ENCODE measurements at regions not wholly inside any gene's neighbourhood (a gene's known extent, or its start where the extent isn't known, plus 50 kb on each side); places are given as distances from the start of the nearest gene placed in this dataset.

DNA sequence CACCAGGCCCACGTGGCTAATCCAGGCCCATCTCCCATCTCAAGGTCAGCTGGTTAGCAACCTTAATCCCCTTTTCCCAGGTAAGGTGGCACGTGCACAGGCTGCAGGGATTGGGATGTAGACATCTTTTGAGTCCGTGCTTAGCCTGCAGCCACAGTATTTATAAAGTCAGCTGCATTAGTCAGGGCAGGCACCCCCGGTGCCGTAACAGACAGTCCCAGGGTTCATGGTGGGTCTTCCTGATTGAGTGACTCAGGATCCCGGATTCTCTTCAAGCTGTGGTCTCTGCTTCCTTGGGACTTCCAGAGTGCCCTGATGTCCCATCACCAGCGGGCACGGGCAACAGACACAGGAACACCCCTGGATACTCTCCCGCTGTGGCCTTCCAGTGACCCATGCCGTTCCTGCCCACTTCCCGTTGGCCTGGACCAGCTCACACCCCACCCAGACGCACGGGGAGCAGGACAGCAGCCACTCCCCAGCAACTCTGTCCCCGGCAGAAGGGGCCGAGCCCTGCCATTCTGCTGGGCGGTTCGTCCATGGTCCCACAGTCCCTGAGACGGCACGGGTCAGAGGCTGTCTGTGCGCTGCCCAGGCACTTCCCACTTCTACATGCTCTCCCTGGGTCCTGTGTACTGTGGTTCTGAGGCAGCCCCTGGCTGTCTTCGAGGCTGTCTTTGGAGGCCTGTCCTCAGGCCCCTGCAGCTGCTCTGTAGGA is 248.6 kb upstream of the GSE1 start:
- no peak for DNase-seq

DNA sequence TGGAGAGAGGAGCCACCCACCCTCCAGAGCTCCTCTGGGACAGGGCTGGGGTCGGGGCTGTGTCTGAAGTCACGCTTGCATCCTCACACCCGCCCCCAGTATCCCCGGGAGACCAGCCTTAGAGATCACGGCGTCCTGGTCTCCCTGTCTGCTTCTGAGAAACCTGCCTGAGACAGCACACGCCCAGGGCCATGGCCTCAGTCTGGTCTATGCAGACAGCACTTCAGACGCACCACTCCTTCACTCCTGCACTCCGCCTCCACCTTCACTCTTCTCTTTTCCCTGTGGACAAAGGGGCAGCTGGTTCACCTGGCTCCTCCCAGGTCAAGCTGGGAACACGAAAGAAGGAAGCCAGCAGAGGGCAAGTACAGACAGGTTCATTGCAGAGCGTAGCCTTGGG is 248.0 kb upstream of the GSE1 start:
- DNase-seq = no peak

DNA sequence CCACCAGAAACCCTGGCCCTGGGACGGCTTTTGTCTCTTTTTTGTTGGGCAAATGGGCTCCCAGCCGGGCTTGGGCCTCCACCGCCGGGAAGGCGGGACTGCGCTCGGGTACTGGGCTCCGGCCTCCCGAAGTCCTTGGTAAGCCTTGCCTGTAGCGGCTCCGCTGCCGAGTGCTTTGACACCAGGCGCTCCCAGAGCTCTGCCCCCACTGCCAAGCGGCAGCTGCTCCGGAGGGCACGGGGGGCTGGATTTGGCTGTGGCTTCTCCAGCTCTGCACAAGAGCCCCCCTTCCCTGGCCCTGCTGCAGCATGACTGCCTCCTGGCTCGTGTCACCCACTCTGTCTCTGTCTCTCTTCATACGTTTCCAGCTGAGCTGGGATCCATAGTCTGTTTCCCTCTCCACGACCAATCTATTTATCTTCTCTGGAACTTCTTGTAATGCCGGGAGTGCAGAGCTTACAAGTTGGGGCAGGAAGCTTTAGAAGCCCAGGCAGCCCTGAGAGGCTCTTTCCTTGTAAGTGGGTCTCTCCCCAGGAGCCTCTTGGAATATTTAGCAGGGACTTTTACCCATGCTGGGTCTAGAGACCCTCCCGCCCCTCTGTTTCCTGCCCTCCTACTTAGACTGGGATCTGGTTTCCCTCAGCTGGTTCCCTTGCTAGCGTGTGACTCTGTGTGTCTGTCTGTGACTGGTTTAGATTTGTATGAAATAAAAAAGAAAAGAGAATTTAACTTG is 246.9 kb upstream of the GSE1 start:
- DNase-seq = no peak

DNA sequence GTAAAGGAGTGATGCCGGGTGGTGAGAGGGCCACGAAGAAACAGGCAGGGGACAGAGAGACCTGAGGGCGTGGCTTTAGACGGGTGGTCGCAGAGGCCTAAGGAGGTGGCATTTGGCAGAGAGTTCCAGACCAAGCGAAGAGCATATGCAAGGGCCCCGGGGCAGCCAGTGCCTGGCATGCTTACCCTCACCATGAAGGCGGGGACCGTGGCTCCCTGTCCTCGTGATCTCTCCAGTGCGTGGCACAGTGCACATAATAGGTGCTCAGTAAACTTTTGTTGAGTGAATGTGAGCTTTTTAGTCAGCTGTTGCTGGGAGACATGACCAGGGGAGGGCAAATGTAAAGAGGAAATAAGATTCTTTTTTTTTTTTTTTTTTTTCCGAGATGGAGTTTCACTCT is 245.6 kb upstream of the GSE1 start:
- no peak for DNase-seq

DNA sequence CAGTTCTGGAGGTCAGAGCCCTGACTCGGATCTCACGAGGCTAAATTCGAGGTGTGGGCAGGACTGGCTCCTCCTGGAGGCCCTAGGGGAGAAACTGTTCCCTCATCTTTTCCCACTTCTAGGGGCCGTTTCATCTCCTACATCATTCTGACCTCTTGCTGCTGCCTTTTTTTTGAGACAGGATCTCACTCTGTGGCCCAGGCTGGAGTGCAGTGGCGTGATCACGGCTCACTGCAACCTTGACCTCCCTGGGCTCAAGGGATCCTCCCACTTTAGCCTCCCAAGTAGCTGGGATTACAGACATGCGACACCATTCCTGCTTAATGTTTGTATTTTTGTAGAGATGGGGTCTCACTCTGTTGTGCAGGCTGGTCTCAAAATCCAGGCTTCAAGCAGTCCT is 244.1 kb upstream of the GSE1 start:
- DNase-seq = no peak

DNA sequence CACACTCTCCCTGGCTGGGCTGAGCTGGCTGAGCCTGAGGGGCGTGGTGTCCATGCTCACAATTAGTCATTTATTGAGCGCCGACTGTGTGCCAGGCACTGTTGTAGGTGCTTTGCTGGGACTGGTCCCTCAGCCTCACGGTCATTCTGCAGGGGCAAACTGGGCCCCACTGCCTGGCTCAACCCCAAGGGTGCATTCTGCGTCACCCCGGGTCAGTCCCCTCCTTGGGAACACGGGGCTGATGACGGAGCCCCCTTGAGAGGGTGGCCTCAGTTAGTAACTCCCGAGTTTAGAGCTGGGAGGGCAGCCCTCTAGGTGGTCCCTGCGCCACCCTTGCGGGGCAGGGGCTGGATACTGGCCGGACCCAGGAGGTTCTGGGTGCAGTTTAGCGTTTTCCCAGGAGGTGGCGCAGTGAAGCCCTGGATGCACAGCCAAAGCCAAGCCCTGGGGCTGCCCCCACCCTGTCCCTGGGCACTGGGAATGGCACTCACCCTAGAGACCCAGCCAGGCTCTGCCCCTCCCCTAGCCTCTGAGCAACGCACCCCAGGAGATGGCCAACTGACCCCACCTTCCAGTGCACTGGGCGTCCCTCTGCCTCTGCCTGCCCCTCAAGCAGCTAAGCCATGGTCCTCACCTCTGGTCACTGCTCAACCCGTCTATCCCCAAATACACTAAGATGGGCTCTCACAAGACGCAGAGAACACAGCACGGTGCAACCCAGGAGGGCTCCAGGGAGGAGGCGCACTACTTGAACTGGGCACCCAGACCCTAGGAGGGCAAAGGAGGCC is 243.2 kb upstream of the GSE1 start:
- peak; percentile 46 for DNase-seq

DNA sequence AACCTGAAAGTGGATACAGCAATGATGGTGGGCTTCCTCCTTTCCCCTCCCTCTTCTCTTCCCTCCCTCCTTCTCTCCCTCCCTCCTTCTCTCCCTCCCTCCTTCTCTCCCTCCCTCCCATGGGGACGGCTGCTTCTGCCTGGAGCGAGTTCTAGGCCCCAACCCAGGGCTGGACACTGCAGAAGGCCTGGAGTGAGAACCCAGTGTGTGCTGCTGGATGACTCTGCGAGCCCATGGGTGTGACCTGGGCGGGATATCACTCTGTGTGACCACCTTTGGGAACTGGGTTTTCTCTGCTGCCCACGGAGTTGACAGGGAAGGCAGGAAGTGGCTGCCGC is 242.6 kb upstream of the GSE1 start:
- no peak for DNase-seq

DNA sequence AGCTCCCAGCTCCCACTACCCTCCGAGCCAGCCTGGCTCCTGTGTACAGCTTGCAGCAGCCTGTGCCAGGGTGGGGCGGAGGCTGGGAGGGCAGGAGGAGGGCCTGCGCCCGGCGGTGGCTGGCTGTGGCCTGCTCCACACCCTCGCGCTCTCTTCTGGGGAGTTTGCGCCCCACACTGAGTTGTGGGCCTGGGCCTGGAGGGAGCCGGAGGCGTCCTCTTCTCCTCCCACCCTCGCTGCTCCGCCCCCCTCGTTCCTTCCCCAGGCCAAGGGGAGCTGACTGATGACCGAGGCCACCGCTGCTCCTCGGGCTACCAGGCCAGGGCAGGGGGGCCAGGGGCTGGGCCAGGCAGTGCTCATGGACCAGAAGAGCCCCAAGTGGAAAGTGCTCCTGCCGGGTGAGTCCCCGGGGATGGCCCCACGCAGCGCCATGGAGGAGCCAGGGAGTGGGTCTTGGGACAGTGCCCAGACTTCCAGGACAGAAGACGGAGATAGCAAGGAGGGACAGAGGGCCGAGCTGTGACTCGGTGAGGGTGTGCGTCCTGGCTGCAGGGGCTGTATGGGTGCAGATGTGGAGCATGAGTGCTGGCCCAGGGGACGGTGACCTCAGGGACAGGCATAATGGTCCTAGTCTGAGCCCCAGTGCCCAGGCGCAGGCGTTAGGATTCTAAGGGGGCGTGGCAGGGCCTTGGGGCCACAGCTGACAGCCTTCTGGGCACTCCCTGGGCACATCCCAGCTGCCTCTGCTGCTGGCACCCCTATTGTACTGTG is 242.1 kb upstream of the GSE1 start:
- no peak for DNase-seq

DNA sequence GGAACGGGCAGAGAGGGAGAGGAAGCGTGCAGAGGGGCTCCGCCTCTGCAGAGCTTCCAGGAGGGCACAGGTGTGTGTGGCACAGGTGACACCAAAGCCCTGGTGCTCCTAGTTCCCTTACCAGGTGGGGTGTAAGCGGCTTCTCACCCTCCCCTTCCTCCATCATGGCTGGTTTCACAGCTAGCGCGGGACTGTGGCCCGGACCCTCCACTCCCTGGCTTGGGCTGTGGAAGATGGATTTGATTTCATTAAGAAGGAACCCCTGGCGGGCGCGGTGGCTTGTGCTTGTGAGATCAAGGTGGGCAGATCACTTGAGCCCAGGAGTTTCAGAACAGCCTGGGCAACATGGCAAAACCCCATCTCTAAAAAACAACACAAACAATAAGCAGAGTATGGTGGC is 241.2 kb upstream of the GSE1 start:
- DNase-seq = no peak

DNA sequence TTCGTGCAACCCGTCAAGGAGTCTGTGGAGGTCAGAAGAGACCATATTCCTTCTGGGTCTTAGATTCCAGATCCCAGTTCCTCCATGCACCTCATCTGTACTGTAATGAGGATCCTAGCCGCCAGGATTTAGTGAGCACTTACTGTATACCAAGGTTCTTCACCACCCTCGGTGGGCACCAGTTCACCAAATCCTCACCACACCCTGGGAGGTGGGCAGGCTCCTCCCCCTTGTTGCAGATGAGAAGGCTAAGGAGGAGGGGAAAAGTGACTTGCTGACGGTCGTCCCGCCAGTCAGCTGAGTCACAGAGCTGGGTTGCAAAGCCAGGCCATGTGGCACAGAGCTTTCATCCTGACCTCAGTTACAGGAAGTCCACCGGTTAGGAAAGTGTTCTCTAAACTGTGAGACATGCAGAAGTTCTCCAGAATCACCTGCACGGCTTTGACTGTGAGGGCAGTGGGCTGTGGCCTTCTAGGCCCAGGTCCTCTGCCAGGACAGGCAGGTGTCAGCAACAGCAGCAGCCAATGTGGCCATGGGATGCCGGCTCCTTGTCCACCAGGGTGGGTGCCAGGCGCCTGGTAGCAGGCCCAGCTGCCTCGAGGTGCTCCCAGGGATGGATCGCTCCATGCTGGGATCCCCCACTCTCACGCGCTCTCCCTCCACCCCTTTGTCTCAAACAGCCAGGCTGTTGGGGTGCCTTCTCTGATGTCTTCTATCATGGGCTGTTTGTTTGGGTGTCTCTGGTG is 240.3 kb upstream of the GSE1 start:
- DNase-seq = no peak

DNA sequence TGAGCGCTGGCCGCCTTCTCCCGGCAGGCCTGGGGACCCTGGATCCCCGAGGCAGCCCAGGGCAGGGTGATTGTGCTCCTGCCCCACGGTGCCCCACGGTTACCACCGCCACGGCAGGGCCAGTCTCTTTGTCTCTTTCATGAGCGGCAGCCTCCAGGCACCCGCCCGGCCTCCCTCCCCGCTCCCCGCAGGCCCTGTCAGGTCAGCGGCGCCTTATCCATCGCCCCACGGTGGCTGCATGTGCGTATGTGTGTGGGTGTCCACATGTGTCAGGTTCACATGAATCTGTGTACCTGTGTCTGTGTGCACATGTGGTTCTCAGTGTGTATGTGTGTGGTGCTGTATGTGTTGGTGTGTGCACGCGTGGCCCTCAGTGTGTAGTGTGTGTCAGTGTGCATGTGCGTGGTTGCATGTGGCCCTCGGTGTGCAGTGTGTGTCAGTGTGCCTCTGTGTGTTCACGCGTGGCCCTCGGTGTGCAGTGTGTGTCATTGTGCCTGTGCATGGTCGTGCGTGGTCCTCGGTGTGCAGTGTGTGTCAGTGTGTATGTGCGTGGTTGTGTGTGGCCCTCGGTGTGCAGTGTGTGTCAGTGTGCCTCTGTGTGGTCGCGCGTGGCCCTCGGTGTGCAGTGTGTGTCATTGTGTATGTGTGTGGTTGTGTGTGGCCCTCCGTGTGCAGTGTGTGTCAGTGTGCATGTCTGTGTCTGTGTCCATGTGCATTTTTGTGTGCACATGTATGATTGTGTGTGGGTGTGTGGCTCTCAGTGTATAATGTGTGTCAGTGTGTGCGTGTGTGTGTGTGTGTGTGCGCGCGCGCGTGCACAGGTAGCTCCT is 239.2 kb upstream of the GSE1 start:
- no peak for DNase-seq

DNA sequence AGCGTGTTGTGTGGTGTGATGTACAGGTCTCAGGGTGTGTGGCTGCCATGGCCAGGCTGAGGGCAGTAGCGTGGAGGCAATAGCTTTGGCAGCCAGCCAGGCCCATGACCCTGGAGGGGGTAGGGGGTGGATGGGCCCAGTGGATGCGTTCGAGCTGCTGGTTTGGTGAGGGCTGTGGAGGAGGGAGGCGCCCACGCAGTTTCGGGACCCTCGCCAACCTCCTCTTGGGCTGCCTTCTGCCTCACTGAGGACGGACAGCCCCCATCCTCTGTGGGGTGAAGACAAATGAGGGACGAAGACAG is 238.6 kb upstream of the GSE1 start:
- DNase-seq = no peak

DNA sequence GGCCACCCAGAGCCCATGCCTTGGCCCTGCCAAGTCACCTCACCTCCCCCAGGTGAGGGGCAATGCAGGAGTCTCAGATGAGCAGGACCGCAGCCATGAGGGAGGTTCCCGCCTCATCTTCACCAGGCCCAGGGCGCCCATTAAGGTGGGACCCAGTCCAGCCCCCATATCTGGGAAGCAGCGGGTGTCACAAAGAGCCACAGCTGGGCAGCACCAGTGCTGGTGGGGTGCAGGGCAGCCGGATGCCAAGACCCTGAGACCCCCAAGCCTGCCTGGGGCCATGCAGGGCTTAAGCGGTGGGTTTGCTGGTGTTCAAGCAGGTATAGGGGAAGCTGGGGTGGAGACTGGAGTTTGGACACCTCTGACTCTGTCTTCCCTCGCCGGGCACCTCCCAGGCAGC is 237.8 kb upstream of the GSE1 start:
- DNase-seq = no peak

DNA sequence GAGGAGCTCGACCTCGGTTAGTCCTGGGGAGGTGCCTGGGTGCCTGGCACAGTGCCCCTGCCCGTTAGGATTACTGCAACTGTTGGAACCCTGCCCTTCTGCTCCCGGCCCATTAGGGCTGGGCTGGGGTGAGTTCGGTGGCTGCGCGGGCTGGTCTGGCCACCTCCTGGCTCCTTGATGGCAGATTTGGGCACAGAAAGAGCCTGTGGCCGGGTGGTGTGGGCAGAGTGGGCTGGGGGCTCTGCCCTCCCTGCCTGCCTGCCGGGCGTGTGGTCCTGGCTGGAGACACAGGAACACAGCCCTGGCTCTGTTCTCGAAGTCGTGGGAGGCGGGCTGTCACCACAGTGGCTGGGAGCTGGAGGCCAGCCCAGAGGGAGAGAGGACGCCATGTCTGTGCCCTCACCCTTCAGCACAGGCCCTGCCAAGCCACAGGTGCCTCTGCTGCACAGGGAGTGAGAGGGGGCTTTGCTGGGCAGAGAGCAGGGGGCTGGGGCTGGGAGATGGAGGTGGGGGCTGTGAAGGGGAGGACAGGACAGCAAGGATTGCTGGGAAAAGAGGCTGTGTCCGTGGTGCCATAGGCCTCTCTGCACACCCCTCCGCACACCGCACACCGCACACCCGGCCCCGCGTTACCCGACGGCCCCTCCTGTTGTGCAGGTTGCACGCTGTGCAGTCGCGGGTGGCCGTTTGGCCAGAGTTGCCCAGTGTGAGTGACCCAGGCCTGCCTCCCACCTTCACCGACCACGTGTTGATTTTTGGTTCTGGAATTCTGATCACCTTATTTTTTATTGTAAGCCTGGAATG is 236.6 kb upstream of the GSE1 start:
- no peak for DNase-seq

DNA sequence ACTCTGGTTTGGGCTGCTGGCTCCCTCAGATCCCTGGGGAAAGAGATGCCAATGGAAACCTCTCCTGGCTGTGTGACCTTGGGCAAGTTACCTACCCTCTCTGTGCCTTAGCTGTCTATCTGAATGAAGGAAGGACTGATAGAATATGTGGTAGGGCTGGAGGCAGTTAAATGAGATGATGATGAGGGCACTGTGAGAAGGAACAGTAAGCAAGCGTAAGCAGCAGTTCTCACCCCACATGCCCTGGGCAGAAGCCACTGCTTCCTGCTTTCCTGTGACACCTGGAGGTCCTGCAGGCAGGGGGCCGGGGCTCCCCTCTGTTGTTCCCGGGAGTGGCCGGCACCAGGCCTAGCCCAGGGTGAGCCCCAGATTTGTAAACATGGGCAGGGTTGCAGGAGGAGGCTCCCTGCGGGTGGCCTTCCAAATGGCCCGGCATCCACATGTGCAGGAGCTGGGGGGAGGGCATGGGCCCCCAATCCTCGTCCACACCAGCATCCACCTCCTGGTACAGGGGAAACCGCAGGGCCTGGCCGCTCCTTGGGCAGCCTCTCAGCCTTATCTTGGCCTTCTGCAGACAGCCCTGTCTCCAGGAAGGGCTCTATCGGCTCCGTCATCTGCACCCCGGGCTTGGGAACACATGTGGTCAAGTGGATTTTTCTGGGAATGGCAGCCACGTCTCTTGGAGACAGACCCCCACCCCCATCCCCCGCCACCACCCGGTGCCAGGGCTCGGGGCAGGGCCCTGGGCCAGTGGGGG is 235.6 kb upstream of the GSE1 start:
- DNase-seq = no peak

DNA sequence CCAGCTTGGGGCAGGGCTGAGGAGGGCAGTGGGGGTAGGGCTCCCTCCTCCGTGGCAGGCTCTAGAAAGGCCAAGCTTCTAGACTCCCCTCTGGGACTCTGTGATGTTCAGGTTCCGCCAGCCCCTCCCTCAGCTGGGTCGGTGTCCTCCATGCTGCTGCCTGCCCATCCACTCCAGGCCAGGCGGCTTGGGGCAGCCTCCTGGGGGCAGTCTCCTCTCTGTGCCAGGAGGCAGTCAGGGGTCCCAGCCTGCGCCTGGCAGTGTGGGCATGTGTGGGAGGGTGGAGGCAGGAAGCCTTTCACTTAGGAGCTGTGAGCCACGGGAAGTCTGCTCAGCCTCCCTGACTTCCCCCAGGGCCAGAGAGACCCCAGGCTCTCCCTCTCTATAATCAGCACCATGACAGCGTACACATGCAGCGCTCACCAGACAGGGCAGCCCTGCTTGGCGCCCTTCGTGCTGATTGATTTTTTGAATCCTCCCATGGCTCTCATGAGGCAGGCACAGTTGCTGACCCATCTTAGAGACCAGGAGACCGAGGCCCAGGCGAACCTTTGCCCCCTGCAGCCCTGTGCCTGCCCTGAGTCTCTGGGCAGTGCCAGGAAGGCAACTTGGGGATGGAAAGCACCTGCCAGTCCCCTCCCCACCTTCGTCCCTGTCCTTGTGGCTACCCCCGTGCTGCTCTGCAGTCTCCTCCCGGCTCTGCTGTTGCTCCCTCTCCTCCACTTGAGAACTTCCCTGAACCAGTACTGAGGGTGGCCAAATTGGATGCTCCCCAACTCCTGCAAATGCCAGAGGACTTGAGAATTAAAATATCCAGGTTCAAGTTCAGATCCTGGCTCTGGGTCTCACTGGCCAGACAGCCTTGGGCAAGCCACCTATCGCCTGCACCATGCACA is 234.7 kb upstream of the GSE1 start:
- no peak for DNase-seq

DNA sequence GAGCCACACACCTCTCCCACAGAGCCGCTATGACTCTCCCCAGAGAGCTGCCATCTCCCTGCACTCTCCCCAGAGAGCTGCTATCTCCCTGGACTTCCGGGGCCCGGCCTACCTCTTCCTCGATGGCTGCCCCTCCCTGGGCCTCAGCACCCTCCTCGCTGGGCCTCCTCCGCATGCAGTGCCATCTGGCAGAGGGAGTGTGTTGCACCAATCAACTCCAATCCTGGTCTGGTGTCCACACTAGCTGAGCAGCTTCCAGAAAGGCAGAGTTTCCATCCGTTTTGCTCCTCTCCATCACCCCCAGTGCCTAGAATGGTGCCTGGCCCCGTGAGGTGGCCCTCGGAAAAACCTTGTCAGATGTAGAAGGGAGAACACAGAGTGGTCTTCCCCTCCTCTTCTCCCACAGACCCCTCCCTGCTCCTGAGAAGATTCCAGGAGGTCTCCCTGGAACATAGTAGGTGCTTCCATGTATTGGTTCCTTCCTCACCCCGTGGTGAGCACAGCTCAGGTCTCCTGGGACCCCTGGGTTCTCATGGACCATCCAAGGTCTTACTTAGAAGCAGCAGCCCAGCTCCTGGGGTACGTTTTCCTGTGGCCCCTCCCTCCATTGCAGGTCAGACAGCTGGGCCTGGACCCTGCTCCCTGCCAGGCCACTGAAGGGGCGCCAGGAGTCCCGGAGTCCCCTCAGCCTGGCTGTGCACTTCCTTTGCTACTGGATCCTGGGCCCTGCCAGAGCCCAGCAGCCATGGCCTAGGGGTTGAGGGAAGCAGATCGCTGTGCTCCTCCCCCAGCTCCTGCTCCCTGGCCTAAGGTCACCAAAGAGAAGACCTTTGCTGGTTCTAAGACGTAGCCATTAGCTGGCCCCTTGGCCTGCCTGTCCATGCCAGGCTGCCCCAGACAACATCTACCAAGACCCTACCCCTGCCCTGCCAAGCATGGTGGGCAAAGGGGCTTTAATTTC is 233.8 kb upstream of the GSE1 start:
- no peak for DNase-seq

DNA sequence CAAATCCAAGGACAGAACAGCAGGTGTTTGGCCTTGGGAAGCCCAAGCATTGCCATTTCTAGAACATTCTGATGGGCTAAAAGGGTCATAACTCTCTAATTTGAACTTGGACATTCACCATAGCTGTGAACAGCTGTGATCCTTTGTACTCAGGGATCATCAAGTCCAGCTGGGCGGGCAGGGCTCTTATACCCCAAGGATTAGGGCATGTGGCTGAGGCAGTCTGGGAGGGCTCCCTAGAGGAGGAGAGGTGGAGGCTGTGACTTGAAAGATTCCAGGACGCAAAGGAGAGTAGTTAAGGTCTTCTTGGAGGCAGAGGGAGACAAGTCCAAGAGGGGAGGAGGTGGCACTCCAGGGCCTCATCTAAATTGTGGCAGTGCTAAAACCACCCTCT is 233.1 kb upstream of the GSE1 start:
- no peak for DNase-seq
